HG02870 (cell line): ENCODE measurements at regions not wholly inside any gene's neighbourhood (a gene's known extent, or its start where the extent isn't known, plus 50 kb on each side); places are given as distances from the start of the nearest gene placed in this dataset.
"Not testable (repeated sequence)": the region's sequence is repeated elsewhere in the genome, so short reads cannot be mapped to it uniquely, and the experiment has no call there.

Experiments used
- ATAC-seq: cut with Tn5 transposase; IDR thresholded peaks from one replicate; pipeline ENCODE4 v1.9.1; 2021; ENCODE audit warnings: mild to moderate bottlenecking, moderate library complexity; ENCODE audit not compliant: unreplicated experiment

DNA sequence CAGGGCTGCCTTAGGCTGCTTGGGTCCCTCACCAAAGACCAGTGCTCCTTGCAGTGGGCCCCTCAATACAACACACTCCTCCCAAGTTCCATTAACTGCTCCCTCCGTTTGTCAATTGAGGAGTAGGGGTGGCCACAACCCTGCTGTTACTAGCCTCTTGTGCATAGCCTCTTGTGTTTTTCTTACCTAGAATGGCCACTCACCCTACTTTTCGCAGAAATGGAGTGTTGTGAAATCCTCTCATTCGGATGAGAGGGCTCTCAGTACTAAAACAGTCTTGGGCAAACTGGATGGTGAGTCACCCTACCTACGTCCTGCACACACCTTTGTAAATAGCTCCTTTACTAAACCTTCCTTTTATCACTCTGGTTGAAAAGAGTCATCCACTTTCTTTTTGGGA lies 253.9 kb downstream of the OSR1 start:
- ATAC-seq, result no peak

DNA sequence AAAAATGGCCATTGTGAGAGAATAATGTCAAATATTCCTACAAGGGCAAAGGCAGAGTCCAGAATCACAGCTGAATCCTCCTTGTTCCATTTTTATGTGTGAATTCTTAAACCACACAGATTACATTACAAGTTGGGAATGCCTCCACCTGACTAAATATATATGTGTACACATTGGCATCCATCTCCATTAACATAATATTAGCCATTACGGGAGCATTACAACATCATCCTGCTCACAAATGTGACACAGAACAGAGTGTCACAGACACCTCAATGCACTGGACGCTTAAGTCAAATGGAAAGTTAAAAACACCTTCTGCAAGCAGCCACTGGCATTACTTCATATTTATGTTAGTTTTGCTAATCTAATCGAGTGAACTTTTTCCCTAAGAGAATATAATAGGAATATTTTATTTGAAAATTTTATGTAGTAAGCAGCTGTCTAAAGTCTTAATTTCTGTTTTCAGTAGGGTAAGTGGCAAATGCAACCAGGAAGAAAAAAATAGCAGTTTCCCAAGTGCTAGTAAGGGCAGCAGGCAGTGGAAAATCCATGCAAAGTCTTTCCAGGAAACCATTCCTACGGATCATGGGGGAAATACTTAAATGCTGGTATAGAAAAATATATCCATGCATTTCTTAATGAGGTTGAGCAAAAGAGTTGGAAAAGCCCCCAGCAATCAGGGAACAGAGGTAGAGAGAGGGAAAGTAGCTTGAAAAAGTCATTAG lies 255.6 kb downstream of the OSR1 start:
- ATAC-seq, result no peak

DNA sequence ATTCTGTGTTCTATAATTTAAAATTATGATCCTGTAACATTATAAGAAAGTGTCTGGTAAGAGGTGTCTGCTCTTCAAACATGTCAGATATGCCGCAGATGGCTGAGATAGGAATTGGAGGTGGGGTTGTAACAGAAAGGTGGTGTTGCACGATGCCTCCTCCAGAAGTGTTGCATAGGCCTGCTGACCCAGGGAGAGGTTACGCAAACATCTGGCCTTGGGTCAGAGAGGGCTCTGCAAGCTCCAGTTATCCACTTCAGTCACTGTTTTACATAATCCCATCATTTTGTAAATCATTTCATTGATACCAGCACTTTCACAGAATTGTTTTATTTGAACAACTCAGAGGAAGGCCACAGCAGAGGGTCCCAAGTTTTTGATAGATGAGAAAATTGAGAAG lies 256.5 kb downstream of the OSR1 start:
- ATAC-seq, result no peak

DNA sequence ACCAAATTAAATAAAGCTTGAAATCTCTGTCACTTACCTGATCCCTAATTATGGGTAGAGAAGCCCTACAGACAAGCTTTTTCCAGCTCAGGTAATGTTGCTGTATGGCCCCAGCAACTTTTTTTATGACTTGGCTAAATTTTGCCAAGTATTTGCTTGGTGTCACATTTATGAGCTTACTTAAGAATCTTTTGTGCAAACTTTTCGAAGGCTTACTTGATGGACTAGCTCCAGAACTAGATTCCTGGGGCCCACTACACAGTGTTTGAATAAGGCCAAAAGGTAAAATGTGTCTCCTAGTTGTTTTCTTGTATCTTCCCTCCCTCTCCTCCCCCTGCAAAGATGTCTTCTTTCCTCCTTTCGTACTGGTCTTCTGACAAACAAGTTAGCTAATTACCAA lies 257.9 kb downstream of the OSR1 start:
- ATAC-seq, result no peak

DNA sequence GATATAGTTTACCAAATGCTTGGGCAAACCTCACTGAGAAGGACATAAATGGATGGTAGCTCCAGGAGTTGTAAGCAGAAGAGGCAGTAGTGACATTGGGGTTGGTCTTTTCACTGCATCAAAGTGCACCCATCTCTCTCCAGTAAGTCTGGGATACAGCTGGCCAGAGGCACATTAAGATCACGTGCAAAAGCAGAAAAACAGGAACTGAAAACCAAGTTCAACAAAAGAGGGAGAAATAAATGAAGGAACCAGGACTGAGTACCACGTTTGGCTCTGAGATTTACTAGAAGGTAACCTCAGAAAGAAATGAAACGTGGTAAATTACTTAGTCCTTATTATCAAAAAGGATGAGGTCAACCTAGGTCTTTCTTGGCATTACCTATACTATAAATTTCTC lies 259.2 kb downstream of the OSR1 start:
- no peak for ATAC-seq

DNA sequence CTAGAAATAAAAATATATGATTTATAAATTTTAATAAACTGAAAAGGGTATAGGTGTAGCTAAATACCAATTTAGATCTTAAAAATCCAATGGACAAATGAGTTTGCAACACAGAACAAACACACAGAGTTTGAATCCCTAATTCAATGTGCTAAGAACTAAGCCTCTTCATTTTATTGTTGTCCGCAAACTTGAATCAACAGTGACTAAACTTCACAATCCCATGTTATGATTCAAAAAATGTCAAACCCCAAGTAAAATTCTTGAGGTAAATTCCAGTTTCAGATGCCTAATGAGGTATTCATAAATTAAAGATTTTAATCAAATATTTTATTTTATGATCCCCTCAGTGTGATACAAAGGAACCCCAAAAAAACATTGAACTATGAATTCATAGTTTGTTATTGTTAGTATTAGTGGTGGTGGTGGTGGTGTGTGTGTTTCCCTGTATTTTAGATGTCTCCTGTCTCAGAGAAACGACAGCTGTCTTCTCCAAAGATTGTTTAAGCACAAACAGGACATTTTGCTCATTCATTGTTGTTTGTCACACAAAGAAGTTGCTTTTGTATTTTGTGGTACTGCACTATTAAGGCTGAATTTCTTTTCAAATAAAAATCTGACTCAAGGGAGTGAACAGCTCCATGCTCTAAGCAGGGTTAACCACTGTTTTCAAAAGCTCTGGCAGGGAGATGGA lies 259.8 kb downstream of the OSR1 start:
- no peak for ATAC-seq

DNA sequence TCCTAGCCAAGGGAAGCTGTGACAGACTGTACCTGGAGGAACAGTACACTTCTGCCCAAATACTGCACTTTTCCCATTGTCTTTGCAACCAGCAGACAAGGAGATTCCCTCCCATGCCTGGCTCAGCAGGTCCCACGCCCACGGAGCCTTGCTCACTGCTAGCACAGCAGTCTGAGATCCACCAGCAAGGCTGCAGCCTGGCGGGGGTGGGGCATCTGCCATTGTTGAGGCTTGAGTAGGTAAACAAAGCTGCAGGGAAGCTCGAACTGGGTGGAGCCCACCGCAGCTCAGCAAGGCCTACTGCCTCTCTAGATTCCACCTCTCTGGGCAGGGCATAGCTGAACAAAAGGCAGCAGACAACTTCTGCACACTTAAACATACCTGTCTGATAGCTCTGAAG lies 268.9 kb downstream of the OSR1 start:
- ATAC-seq, result not testable (repeated sequence)

DNA sequence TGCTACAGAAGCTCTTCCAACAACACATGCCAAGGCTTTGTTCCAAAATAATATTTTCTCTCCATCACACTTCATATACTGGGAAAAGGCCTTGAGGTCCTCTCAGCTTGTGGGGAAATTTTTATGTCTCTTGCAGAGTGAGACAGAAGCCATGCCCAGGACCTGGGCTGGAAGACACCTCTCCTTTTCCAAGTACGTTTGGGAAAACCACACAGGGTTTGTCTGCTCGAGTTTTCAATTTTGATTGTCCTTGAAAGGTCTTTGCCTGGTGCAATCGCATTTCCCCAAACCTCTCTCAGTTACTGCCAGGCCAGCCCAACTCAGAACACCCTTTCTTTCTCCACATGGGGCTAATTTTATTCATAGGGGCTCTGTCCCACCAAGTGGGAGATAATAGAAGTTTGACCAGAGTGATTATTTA lies 272.2 kb downstream of the OSR1 start:
- ATAC-seq, result no peak

DNA sequence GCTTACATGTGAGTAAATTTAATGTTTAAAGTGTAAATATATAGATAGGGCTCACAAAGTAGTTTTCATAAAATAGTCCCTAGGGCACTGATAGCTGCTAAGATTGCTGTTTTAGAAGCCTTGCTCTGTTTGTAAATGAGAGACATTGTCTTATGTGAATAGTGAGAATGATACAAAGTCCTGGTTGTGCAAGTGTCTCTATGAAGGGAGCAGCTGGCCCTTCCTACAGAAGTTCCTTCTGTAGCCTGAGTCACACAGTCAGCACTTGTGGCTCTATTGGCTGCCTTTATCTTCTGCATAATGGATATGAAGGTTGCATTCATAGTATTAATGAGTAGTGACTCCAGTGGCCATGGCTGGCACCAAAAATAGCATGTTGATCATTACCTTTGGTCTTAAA lies 279.7 kb downstream of the OSR1 start:
- ATAC-seq, result no peak

DNA sequence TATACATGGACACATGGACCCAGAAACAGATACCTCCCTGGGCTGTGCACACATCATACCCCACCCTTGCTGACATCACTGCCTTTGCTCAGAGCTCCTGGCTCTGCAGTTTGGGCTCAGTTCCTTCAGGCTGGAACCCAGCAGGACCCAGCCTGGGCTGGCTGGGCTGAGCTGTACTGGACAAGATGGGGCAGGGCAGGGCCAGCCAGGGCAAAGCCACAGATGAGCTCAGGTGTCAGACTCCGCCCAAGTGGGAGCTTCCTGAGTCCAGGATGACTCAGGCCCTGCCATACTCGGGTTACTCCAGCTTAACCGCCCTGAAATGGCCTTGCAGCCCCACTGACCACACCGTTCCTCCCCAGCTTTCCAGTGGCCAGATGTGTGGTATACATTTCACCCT lies 284.9 kb downstream of the OSR1 start:
- ATAC-seq, result no peak

DNA sequence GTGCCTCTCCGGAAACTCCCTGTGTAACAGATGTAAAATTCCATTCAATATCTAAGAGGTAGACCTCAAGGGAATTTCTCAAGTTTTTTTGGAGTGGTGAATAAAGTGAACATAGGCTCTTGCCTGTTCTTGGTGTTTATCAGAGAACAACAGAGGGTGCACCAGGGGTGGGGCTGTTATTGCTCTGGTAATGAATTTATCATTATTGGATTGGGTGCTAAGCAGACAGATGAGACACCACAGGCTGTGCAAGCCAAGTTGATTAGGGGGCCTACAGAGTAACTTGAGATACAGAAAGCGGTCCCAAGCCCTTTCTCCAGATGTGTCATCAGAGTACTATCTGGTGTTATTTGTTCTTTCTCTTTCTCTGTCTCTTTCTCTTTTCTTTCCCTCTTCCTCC lies 286.3 kb downstream of the OSR1 start:
- no peak for ATAC-seq

DNA sequence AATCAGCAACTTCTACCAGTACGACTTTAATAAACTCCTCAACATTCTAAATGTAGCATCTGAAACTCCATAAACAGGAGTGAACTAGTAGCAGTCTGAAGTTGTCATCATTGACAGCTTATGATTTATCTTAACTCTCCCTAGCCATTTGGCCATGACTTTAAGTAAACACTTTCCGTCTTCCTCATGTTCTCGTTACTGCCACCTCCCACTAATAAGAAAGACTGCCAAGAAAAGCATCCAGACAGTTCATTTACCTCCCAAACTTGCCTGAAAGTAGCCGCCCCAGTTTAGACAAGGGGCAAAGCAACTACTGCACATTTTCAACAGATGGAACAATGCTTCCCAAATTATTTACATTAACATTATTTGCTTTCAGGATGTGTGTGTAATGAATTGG lies 287.5 kb downstream of the OSR1 start:
- no peak for ATAC-seq

DNA sequence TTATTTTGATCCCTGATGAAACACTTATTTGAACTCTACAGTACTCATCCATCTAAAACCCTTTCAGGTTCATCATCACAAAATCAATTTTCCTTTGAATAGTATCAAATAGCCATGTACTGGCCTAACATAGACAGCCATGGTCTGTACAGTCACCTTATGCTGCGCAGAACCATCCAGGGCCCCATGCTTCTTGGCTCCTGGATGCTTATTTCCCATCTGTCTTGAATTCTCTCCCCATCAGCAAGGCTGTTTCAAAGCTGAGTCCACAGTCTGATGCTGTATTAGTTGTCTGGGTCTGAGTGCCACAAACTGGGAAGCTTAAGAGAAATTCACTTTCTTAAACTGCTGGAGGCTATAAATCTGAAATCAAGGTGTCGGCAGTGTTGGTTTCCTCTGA lies 290.2 kb downstream of the OSR1 start:
- ATAC-seq, result no peak

DNA sequence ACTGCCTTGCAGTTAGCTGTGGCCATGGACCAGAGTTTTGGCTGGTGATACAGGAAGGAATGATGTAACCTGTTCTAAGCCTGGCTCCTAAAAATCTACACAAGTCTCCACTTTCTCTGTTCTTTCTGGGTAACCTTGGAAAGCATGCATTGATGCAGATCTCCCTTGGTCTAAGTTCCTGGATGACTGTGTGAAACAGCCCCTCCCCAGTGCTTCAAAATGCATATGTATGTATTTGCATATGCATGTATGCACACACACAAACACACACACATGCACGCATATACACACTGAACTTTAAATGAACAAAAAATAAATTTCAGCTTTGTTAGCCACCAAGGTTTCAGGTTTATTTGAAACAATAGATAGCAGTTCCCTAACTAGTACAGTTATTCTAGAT lies 296.1 kb downstream of the OSR1 start:
- ATAC-seq, result no peak

DNA sequence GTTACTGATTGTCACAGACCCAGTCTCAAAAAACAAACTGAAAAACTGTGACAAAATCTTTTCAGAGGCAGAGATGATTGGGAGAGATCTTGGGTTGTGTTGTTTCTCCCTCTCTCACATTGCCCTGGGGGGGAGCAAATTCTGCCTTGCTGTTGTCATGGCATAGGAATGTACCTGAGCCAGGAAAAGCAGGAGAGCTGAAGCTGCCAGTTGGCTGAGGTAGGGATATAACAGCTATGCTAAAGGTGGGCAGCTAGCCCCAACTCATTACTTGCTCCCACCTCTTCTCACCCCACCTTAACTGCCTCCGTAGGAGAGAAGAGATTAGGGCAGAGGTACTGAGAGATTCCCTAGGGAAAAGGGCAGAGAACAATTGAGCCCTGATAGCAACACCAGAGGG lies 299.3 kb downstream of the OSR1 start:
- no peak for ATAC-seq

DNA sequence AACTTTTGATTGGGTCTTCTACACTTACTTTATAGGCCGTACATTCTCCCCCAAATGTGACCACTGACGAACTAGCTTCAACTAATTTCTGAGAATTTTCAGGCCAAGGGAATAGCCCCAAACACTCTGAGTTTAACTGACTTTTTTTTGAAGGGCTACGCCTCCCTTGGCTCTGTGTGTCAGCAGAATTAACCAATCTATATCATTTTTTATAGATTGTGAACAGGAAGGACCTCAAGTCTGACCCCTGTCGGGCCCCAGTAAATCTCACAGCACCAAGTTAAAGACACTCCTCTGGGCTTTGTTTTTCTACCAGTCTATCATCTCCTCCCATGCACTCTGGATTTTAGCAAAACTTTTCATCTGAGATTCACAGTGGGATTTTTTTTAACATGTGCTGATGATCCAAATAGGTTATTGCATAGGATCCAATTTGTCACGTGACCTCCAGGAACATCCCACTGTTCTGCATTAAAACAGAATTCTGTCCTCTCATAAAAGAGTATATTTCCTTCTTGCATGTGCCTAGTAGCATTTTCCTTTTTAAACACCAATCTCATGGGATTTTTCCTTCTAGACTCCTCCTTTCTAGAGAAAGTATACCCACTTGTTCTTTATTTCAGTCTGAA lies 307.1 kb downstream of the OSR1 start:
- ATAC-seq, result no peak

DNA sequence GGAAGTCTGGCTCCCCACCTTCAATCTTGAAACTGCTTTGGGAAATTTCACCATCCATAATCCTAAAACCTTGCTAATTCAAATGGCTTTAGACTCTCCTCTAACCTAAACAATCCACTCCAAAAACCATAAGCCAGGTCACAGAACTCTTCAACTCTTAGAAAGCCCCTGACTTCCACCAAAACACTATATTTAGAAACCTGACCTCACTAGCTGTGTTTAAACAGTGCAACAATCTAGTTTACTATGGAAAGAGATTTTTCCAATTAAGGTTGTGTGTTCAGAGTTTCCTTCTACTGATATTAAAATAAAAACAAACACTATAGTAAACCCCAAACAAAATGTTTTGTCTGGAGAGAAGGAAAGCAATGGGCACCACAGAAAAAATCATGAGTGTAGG lies 308.1 kb downstream of the OSR1 start:
- no peak for ATAC-seq

DNA sequence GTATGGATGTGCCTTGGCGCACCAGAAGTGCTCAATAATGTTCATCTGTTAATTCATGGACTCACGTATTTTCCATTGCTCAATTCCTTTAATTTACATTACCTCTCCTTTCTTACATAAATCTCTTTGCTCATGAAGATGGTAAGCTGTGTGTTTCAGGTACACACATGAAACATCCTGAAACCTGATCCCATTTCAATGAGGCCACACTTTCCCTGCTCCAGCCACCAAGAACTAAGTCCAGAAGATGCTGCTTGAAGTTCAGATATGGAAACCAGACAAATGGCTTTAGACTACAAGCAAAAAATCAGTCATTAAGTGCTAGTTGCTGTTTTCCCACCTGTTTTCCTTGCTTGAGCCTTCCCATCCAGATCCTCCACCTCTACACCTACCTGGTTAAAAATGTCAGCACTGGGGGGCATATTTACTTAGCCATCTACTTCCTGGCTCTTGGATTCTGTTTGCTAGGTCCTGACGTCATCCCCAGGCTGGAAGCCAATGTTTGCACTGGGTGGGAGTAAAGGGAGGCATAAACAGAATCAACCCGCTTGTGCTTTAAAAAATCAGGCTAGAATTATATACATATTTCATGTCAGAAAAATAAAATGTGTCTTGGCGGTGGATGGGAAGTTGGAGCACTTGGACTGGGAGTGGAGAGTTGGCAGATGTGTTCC lies 309.7 kb downstream of the OSR1 start:
- no peak for ATAC-seq

DNA sequence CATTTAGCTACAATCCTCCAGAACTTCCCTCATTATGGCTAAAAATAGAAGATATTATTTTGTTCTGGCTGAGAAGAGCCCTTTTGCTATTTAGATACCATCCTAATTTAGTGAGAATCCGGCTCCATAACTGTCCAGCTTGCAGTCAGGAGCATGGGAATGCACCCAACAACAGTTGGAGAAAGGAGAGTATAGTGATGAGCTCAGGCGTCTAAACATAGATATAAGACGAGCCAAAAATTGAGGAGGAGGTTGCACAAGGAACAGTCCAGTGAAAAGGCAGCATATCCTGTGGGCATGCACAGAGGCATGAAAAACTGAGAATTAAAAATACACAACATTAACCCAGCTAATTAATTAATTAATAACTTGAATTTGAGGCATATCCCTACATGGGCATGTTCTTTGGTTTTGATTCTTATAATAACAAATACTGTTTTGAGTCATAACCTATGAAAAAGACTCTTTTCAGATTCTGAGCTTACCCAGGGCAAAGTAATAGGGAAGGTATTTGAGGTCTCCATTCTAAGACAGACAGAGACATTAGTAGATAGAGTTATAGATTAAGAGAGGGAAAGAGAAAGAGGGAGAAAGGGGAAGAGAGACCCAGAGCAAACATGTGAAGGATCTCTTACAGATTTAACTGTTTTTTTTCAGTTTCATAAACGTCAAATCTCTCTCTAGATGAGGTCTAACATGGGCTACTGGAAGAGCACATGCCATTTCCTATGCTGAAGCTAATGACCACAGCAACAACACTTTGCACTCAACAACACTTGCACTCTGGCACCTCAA lies 311.2 kb downstream of the OSR1 start:
- peak; percentile 84 for ATAC-seq

DNA sequence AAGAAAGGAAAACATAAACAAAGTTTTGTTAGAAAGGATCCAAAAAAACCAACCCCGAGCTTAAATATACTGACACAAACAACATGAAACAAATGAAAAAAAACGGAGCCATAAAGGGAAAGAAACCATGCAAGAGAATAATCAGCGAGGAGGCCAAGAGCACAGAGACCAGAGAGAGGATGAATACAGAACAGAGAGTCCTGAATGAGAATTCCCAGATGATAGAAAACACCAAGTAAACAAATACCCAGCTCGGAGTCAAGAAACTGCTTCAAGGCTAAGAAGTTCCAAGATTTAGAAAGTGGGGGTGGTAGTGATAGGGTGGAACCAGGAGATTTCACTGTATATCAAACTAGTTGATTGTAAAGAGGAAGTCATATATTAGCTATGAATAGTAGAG lies 313.3 kb downstream of the OSR1 start:
- ATAC-seq, result no peak

DNA sequence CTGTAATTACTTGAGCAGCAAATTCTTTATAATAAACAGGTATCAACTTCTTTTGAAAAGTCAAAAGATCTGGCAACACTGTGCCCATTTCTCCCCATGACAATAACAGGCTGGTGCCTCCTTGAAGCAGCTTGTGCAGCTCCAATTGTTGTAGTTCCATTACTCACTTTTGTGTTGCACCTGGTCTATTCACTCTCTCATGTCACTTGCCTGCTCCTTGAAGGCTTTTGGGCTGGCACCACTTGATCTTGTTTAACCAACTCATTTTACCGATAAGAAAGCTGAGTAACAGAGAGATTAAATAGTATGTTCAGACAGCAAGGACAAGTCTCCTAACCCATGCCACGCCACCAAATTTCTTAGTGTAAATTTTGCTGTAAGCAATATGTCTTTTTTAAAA lies 314.5 kb downstream of the OSR1 start:
- ATAC-seq, result no peak
